NOMO-1 treated with DMSO at 0.1 percent for 48 hours (cell line): ENCODE measurements at regions not wholly inside any gene's neighbourhood (a gene's known extent, or its start where the extent isn't known, plus 50 kb on each side); places are given as distances from the start of the nearest gene placed in this dataset.

Source experiments
- DNase-seq: peaks from one replicate; lab custom pipeline; 2025; ENCODE audit not compliant: unreplicated experiment; lab: John Stamatoyannopoulos, UW

DNA sequence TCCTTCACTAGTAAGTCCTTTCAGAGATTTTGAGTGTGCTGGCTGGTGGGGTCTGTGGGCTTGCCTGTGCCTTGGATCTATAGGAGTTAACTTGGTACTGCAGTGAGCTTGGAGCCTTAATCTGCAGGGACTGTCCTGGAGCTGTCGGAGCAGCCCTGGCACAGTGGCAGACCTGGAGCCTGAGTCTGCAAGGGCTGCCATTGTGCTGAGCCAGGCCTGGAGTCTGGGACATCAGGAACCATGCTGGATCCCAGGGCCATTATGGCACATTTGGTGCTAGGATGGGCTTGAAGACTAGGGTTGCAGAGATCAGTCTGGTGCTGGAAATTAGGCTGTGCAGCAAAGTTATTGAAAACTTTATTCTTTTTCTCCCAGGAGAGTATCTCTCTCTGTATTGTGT, 665.4 kb downstream of the METTL15 start:
- DNase-seq, result no peak

- no peak for DNase-seq
These were observed 662.6 kb downstream of the METTL15 start for GRCh38 chr11:28770806-28771205.

- no peak for DNase-seq
These were observed 659.4 kb downstream of the METTL15 start for GRCh38 chr11:28767574-28767973.

GRCh38 chr11:28763876-28764275, 655.7 kb downstream of the METTL15 start:
- no peak for DNase-seq

GRCh38 chr11:28763151-28763550, 655.0 kb downstream of the METTL15 start:
- no peak for DNase-seq

DNA sequence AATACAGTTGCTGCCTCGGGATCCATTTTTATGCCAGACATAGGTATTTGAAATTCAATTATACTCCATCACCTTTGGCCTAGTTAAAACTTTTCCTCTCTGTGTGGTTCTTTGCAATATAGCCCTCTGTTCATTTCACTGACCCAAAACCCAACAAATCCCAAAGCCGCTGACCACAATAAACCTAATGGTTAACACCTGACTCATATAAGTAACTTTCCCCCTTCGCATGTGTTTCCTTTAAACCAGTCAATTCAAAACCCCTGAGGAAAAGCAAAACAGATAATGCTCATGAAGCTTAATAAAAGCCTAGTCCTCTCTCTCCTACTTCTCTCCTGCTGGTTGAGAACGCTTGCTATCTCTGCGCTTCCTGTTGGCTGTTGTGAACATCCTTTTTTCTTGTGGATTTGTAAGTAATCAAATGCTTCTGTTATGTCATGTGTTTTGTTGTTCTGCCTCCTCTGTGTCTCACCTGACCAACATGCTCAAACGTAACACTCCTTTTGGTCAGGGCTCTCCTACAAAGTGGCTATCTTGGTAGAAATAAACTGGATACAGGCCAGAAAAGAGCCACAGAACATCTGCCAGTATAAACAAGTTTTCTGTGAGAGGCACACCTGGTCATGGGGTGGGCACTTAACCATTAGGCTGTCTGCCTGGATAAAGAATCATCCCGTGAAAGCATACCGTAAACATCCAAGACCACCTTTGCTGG, 652.6 kb downstream of the METTL15 start:
- no peak for DNase-seq

DNA sequence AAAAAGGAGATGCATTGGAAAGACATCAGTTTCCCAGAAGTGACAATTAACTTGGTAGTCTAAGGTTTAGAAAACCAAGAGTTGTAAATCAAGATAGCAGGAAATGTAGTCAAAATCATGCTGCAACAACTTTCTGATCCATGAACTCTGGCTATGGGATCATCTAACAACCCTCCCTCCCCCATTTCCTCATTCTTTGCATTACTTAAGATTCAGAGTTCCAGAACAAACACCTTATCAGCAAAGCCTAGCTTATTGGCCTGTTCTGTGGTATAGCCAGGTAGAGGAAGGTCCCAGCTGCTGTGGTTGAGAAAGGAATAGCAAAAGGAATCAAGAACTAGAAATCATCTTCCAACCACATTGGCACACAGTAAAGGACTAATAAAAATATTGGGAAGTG, 651.1 kb downstream of the METTL15 start:
- DNase-seq, result no peak

GRCh38 chr11:28757725-28758515, 649.7 kb downstream of the METTL15 start:
- DNase-seq, result no peak

DNA sequence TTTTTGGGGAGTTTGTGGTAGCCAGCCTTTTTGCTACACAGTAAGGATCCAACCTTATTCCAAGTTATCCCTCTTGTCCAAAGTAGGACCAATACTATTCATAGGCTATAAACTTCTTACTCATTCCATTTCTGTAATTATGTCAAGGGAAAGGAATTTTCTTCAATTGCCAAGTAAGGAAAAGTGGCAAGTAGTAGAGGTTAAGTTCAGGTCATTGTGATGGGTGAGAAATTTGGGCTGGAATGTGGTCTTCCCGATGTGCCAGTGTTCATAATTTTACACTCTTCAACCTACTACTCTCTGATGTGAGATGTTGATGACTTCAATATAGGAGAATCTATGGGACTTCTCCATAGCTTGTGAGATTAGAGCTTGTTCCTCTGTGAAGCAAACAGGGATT, 648.8 kb downstream of the METTL15 start:
- DNase-seq, result no peak

DNA sequence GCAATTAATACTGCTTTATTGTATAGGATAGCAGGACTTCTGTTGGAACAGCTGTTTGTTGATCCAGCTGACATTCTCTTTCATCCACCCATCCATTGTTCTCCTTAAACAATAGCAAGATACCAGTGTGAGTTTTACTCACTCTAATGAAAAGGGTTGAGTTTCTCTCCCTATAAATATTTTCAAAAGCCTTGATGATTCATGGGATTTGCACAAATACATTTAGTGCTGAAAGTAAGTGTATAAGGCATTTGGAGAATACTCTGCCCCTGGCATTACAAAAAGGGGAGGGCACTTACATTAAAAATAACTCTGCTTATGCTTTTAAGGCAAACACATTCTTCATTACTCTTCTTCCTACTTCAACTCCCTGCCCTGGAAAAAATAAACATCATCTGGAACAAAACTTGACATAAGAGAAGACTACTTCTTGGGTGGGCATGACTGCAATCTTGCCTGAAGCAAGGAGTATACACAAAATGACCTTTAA, 634.9 kb downstream of the METTL15 start:
- DNase-seq, result no peak

GRCh38 chr11:28739489-28740280, 631.5 kb downstream of the METTL15 start:
- DNase-seq, result no peak

- DNase-seq, result no peak
These were observed 630.4 kb downstream of the METTL15 start for GRCh38 chr11:28738549-28738948.

DNA sequence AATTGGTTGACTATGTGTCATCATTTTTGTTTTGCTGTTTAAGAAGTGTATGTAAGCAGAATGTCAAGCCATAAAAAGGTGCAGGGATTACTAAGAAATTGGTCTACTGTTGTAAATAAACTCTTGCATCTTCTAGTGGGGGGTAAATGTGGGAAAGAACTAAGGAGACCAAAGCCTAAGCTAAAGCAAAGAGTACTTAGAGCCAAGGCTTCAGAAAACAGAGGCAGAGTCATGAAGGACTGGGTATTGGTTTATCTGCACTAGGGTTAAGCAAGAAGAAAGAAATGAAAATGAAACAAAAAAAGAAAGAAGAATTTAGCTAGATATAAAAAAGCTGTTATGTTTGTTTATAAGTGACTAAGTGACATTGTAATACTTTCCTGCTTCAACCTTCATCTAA, 628.1 kb downstream of the METTL15 start:
- DNase-seq, result no peak

DNA sequence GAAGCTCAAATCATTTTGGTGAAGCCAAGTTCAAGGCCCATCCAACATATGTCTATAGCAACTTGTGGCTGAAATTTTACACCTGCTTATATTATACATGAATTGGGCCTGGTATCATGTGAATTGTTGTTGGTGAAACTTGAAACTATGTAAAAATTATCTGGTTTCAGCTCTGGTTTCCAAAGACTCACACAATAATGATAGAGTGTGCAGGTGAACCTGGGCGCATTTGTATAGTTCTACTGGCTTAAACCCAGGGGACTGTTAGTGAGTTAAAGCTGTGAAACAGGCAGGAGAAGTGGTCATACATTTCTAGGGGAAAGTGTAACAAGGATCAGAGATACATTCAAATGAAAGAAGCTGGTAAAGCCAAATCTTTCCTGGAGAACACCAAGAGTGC, 627.3 kb downstream of the METTL15 start:
- DNase-seq, result no peak

GRCh38 chr11:28730889-28731288, 622.7 kb downstream of the METTL15 start:
- DNase-seq, result no peak

DNA sequence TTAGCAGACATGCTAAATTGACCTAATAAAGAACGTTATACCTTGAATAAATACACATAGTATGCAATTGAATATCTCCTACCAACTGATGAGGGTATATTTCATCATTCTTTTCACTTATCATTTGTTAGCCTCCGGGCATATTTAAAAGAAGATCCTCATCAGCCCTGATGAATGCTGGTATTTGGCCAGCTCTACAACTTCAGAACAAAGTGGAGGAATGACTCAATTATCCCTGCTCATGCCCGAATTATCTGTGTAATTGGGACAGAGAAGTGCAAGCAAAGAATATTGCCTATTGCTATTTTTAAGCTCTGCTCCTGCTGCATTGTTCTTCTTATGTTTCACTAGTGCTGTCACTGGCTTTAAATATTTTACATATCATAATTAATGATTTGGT, 622.1 kb downstream of the METTL15 start:
- DNase-seq, result no peak

DNA sequence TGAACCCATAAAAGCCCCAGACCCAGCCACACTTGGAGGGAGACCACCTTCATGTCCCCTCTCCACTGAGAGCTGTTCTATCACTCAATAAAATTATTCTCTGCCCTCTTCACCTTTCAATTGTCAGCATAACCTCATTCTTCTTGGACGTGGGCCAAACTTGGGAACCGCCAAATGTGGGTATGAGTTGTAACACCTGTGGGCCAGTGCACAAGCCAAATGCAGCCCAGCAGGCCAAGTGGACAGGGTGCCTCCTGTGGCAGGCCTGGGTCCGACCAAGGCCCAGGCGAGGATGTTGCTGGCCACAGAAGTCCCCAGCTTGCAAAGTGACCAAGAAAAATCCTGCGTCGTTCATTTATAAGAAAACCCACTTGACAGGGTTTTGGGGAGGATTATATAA, 621.2 kb downstream of the METTL15 start:
- DNase-seq, result no peak

DNA sequence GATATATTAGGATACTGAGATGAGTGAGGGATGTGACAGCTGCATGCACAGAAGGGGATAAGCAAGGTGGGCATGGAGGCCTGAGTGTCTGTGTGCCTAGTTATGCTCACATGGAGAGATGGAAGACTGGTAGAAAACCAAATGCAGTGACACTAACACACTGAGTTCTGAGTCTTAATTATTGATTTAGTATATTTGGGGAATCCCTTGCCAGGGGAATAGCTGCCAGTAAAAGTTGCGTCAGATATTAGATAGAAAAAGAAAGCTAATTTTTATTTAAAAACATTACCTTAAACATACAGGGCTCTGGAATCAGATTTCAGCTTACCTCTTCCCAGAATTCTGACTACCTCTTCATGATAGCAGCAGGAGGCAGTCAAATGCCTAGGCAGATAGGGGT, 620.5 kb downstream of the METTL15 start:
- DNase-seq, result no peak

DNA sequence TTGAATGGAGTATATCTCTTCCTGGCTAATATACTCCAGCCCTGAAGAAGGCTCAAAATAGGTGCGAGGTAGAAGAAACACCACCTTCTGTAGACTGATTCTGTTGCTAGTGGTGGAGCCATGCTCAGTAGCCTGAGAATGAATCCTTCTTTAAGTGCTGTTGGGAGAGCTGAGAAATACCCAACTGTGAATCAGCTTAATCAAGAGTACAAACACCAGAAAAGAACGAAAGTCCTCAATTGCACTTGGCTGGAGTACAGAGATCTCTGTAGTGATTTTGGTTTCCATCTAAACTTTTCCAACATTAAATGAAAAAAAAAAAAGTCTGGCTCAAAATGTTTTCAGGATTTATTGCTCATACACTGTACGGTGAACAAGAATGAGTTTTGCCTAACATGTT, 619.1 kb downstream of the METTL15 start:
- DNase-seq, result no peak

DNA sequence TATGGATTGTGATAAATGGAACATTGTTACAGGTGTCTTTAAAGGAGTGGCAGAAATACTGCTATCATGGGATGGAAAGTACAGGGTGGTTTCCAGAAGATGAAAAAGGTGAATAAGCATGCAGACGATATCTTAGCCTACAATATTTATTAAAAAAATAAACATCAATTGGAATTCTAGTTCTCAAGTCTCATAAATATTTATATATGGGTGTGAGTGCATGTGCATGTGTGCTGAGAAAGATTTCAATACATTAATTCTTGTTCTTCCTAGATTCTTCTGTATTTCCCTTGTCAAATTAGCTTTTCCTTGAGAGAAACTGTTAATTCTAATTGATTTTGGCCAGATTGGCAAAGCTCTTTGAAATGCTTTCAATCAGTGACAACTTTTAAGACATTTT, 618.2 kb downstream of the METTL15 start:
- no peak for DNase-seq

DNA sequence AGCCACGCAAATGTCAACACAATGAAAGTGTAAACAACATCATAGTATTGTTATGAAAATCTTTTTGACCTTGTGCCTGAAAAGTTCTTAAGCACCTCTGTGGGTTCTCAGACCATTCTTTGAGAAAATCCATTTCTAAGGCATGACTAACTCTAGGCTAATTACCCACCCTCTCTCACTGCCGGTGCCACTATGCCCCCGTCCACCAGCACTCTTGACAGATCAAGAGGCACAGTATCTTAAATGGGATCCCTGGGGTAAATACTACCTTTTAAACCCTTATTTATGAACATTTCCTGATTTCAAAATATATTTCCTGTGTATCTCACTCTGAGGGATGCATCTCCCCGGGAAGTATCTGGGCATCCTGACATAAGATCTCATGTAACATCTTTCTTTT, 607.5 kb downstream of the METTL15 start:
- DNase-seq, result no peak

- DNase-seq, result no peak
These were observed 605.7 kb downstream of the METTL15 start for GRCh38 chr11:28713850-28714249.
